Aorta (tissue), 5 donors: ENCODE measurements at regions not wholly inside any gene's neighbourhood (a gene's known extent, or its start where the extent isn't known, plus 50 kb on each side); places are given as distances from the start of the nearest gene placed in this dataset.

Source experiments
- ATAC-seq: fragments of 200-7000 bp; cut with Tn5 transposase; one replicate; pipeline ENCODE4 v1.9.1; 2022; ENCODE audit warnings: moderate library complexity; ENCODE audit not compliant: low FRiP score
- DNase-seq, 2 donors: peaks; one replicate each; pipeline ENCODE4 v3.0.0-alpha.2; 2020
- H3K27ac ChIP-seq, 2 donors: one replicate each; pipeline ENCODE4 v1.5.1; 2013; ENCODE audit warnings: low read length in 2 of 2, mild to moderate bottlenecking in 2 of 2, moderate library complexity in 2 of 2, control low read depth in 1 of 2, inconsistent platforms in 1 of 2, low read depth in 1 of 2
- H3K27me3 ChIP-seq, 2 donors: one replicate each; pipeline ENCODE4 v1.6.1; 2013; ENCODE audit warnings: control low read depth in 1 of 2, low read length in 1 of 2, mild to moderate bottlenecking in 1 of 2, moderate library complexity in 1 of 2; ENCODE audit not compliant: insufficient read depth in 2 of 2, control insufficient read depth in 1 of 2
- H3K36me3 ChIP-seq, 2 donors: one replicate each; pipeline ENCODE4 v1.6.1; 2013; ENCODE audit warnings: control low read depth in 1 of 2, low read length in 1 of 2, mild to moderate bottlenecking in 1 of 2; ENCODE audit not compliant: insufficient read depth in 2 of 2, control insufficient read depth in 1 of 2
- H3K4me1 ChIP-seq, 2 donors: one replicate each; pipeline ENCODE4 v1.6.1; 2013; ENCODE audit warnings: low read length in 2 of 2, control low read depth in 1 of 2, mild to moderate bottlenecking in 1 of 2, moderate library complexity in 1 of 2; ENCODE audit not compliant: insufficient read depth in 2 of 2, control insufficient read depth in 1 of 2
- H3K4me3 ChIP-seq, 2 donors: one replicate each; pipeline ENCODE4 v1.5.1; 2013; ENCODE audit warnings: low read length in 2 of 2, control low read depth in 1 of 2, mild to moderate bottlenecking in 1 of 2
- H3K9me3 ChIP-seq: one replicate; pipeline ENCODE4 v1.6.1; 2013; ENCODE audit warnings: mild to moderate bottlenecking, low read length; ENCODE audit not compliant: control insufficient read depth
- WGBS, 2 donors: extraction: QIAGEN DNeasy Blood & Tissue Kit; methylation state at CpG; one replicate each; pipeline ENCODE4 v1.1.7; 2013; 5-methylcytosine and 5-hydroxymethylcytosine counted together
- intact Hi-C, 2 donors: fragments of 100-400 bp; cut with DNase I; formaldehyde crosslinking; loops; one replicate each; pipeline versions ENCODE4 v1.14.2 to v1.15.0; 2022
- donor health status: healthy with polysubstance abuse.
- donor health status: Bipolar disorder and iron deficiency.
- donor health status: DM: no; HTN: no; CAD: no.
- donor health status: DM: no; HTN: no; CAD: no.
- donor health status: DM: yes; HTN: yes; CAD: no.

DNA sequence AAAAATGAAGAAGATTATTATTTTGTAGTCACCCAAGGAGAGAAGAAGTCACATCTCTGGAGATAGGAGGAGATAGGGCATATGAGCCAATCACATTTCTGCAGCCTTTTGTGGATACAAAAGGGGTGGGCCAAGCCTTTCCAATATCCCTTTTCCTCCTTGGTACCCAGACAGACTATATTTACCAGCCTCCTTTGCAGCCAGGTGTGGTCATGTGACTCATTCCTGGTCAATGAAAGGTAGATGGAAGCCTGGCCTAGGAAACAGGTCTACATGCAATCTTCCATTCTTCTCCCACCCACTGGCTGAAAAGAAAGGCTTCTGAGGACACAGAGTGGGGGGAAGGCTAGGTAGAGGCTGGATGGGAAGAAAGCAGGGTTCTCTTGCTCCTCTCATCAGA lies 58.1 kb upstream of the ERG start:
- Histone ChIP-seq H3K27ac (no peak overlapping the region), H3K4me3 (no peak overlapping the region), H3K9me3 (no peaks in the 10 kb centered on the region), H3K27me3 (no peaks in the 10 kb centered on the region), H3K4me1 (peaks cover 2% of the 10 kb centered on the region in 2 donors), H3K36me3 (no peaks in the 10 kb centered on the region)
- ATAC-seq (no peak), DNase-seq (no peak)
- intact Hi-C loops = no loop called here

DNA sequence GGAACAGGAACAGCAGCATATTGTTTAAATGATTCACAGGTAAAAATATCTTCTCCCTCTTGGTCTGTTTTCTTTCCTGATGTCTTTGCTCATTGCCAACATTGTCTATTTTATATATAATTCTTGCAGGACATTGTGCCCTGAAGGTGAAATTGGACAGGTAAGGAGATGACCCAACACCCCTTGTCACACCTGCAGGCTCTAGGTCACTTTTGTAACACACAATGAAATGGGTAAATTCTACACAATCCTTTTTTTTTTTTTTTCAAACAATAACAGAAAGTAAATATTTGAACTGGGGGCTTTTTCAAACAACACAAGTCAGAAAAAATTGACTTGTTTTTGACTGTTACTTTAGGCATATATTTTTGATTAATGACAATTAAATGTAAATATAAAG lies 62.9 kb upstream of the ERG start:
- DNase-seq (no peak), ATAC-seq (no peak)
- Histone ChIP-seq H3K4me1 (peaks cover 0 to 2% of the 10 kb centered on the region in 2 donors), H3K9me3 (no peaks in the 10 kb centered on the region), H3K27me3 (no peaks in the 10 kb centered on the region), H3K36me3 (no peaks in the 10 kb centered on the region), H3K4me3 (no peak overlapping the region), H3K27ac (no peak overlapping the region)
- intact Hi-C loops = no loop called here

DNA sequence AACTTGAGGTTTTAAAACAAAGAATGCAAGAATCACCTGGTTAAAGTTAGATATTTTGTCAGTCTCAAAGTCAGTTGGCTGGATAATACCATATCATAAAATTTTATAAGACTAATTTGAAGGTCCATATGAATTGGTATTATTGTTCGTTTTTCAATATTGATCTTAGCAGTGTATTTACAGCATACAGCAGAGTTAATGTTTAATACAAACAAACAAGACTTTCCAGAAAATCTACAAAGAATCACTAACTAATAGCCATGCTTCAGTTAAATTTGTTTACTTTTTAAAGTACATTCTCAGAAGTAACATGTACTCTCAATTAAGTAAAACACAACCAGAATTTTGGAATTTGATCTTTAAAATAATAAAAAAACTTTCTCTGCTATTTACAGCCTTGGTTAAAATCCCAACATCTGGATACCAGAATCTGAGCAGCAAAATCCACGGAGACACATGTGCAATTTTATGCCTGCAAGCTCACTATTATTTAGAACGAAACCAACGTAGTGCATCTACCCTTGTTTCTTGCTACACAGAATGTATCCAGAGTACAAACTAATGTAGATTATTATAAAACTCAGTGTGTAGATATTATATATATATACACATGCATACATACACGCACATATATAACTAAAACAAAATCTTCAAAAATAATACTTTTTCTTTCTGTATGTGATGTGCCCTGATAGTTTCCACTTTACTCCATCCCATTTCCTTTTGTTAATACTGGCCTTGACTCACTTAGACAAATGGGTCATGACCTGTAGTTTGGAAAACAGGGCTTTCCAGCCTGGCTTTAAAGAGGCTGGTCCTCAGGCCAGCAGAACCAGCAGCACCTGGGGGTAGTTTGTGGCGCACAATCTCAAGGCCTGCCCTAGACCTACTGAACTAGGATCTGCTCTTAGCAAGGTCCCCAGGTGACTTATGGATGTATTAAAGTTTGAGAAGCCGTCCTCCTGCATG lies 63.6 kb upstream of the ERG start:
- Histone ChIP-seq H3K36me3 (no peaks in the 10 kb centered on the region), H3K27ac (no peak overlapping the region), H3K4me3 (no peak overlapping the region), H3K9me3 (no peaks in the 10 kb centered on the region), H3K4me1 (peaks cover 0 to under 1% of the 10 kb centered on the region in 2 donors), H3K27me3 (no peaks in the 10 kb centered on the region)
- no peak for ATAC-seq
- DNase-seq = no peak
- intact Hi-C loops = no loop called here
- 84 to 88% methylated on average over 7 of the region's 7 CpGs for WGBS, 2 donors

DNA sequence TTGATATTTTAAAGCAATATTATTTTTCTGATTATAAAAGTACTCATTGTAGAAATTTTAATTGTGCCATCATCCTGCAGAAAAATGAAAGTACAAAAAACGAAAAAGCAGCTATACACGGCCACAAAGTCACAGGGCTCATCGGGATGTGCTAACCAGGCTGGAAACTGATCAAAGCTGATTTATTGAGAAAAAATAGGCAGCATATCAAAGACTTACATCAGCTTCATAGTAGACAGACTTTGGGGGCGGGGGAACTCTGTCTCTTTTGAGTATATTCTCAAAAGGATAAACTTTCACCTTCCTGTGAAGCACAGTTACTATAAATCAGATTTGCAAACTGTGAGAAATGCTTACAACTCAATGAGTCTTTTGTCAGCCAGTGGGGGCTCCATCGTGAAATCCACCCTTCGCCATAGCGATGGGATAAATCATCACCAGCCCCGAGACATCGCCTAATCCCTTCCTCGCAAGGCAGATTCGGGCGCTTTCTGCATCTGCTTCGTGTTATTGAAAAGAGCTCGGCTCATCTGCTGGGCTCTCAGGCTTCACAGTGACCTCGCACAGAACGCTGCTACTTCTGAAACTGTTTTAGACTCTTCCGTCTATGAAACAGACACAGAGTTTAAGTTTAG lies 69.2 kb upstream of the ERG start:
- no peaks in the 10 kb centered on the region for H3K9me3 ChIP-seq
- DNase-seq = no peak
- 32 to 44% methylated on average over 17 of the region's 17 CpGs for WGBS, 2 donors
- H3K27me3 ChIP-seq = no peaks in the 10 kb centered on the region
- H3K27ac ChIP-seq = peak overlapping the region in 1 of 2 donors; percentile 5
- intact Hi-C loops = no loop called here
- no peak overlapping the region for H3K4me3 ChIP-seq
- no peaks in the 10 kb centered on the region for H3K36me3 ChIP-seq
- H3K4me1 ChIP-seq = no peaks in the 10 kb centered on the region
- ATAC-seq = peak; percentile 45

DNA sequence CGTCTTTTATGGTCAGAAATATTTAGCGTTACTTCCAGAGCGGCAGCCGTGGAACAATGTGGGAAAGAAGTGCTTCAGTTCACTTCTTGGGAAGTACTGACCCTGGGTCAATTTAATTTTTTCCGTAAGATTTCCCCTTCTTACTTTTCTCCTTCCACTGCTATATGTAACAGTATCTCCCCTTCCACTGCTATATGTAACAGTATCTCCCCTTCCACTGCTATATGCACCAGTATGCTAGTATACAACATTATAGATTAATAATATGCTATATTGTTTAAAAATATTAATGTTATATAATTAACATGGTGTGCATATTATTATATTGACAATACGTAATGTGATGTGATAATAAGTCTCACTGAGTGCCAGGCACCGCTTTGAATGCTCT lies 69.7 kb upstream of the ERG start:
- Histone ChIP-seq H3K9me3 (no peaks in the 10 kb centered on the region), H3K4me1 (no peaks in the 10 kb centered on the region), H3K27me3 (no peaks in the 10 kb centered on the region), H3K4me3 (no peak overlapping the region), H3K27ac (no peak overlapping the region), H3K36me3 (no peaks in the 10 kb centered on the region)
- 54 to 60% methylated on average over 7 of the region's 7 CpGs for WGBS, 2 donors
- intact Hi-C loops = no loop called here
- DNase-seq = no peak
- ATAC-seq = no peak

DNA sequence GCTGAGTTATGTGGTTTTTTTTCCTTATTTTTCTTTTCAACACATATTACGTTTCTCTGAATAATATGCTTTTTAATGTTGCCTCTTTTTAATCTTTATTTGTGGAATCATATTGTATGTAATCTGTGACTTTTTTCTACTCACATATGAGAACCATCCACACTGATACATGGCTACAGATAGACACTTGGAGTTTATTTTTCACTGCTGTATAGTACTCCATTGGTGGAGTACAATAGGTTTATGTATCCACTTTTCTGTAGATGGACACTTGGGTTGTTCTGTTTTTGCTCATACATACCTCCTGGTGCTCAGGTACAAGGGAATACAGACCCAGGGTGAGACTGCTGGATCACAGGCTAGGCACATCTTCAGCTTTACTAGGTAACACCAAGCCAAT lies 71.5 kb upstream of the ERG start:
- intact Hi-C loops = no loop called here
- 93 to 97% methylated on average over 1 of the region's 1 CpG for WGBS, 2 donors

DNA sequence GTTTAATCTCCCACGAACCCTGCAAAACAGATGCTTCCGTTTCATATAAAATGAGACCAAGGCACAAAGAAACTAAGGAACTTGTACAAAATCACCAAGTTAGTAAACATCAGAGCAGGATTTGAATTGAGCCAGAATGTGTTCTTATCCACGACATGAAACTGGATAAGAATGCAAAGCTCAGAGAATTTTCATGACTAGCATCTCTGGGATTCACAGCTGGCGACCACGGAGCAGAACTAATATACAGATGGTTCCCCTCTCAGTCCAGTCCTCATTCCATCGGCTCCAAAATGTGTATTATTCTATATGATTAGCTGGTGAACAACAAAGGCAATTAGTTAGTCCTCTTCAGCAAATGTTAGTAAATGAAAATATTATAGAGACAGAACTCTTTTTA lies 72.3 kb upstream of the ERG start:
- Histone ChIP-seq H3K27me3 (no peaks in the 10 kb centered on the region), H3K36me3 (peaks cover 0 to 2% of the 10 kb centered on the region in 2 donors), H3K4me1 (no peaks in the 10 kb centered on the region), H3K27ac (no peak overlapping the region), H3K9me3 (no peaks in the 10 kb centered on the region), H3K4me3 (no peak overlapping the region)
- ATAC-seq (no peak), DNase-seq (no peak)
- intact Hi-C loops = no loop called here
- 77 to 80% methylated on average over 6 of the region's 6 CpGs for WGBS, 2 donors

More for the DNA sequence above, 71.5 kb upstream of the ERG start:
- Histone ChIP-seq H3K27me3 (no peaks in the 10 kb centered on the region), H3K4me1 (no peaks in the 10 kb centered on the region), H3K27ac (no peak overlapping the region), H3K36me3 (no peaks in the 10 kb centered on the region), H3K4me3 (no peak overlapping the region), H3K9me3 (no peaks in the 10 kb centered on the region)
- ATAC-seq (no peak), DNase-seq (no peak)

DNA sequence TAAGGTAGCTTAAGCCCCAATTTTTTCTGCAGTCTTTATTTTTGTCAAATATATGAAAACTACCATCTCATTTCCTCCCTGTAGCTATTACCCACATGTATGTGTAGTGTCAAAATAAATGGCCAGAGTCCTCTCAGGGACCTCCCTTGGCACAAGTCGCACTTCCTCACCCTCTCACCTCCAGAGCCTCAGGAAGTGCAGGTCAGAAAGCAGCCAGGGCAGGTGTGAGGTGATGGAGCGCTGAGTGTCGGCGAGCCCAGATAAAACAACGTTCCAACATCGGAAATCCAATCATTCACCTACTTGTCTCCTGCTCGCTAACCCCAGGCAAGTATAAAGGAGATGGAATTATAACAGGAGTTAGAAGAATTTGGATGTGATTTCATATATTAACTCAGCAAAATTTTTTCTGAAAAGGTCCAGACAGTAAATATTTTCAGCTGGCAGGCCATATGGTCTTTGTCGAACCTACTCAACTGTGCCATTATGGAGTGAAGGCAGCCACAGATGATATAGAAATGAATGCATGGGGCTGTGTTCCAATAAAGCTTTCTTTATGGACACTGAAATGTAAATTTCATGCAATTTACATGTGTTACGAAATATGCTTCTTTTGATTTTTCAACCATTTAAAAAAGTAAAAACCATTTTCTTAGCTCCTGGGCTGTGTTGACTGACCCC lies 76.8 kb upstream of the ERG start:
- H3K27ac ChIP-seq = no peak overlapping the region
- no peak for DNase-seq
- intact Hi-C loops = loop anchor here in 1 of 2 donors (5.0 kb wide), 1 partner anchor 33 kb away; no protein-coding TSS in a partner anchor
- no peaks in the 10 kb centered on the region for H3K27me3 ChIP-seq
- peaks cover 0 to 2% of the 10 kb centered on the region in 2 donors for H3K4me1 ChIP-seq
- 67 to 69% methylated on average over 9 of the region's 9 CpGs for WGBS, 2 donors
- peaks cover 0 to 2% of the 10 kb centered on the region in 2 donors for H3K36me3 ChIP-seq
- ATAC-seq = no peak
- H3K9me3 ChIP-seq = no peaks in the 10 kb centered on the region
- no peak overlapping the region for H3K4me3 ChIP-seq
